Lower leg skin (tissue), 3 donors: ENCODE measurements at regions not wholly inside any gene's neighbourhood (a gene's known extent, or its start where the extent isn't known, plus 50 kb on each side); places are given as distances from the start of the nearest gene placed in this dataset.

Experiments
- CTCF ChIP-seq, 3 donors: fragments of 450-650 bp; IDR thresholded peaks; one replicate each; pipeline ENCODE4 v1.5.1; 2016; ENCODE audit warnings: antibody characterized with exemption in 3 of 3, mild to moderate bottlenecking in 3 of 3, moderate library complexity in 2 of 3
- POLR2A ChIP-seq, 2 donors: fragments of 450-650 bp; IDR thresholded peaks; one replicate each; pipeline ENCODE4 v1.6.1; 2016 to 2017; ENCODE audit warnings: antibody characterized with exemption in 2 of 2, mild to moderate bottlenecking in 1 of 2, moderate library complexity in 1 of 2

- no peak for TF ChIP-seq CTCF (IDR thresholded peaks at IDR 0.05)
- no peak for TF ChIP-seq POLR2A (IDR thresholded peaks at IDR 0.05)
Observed at GRCh38 chr11:129720994-129721393, 94.7 kb upstream of the TMEM45B start.
